ENCODE measurements at regions not wholly inside any gene's neighbourhood (a gene's known extent, or its start where the extent isn't known, plus 50 kb on each side); places are given as distances from the start of the nearest gene placed in this dataset.

DNA sequence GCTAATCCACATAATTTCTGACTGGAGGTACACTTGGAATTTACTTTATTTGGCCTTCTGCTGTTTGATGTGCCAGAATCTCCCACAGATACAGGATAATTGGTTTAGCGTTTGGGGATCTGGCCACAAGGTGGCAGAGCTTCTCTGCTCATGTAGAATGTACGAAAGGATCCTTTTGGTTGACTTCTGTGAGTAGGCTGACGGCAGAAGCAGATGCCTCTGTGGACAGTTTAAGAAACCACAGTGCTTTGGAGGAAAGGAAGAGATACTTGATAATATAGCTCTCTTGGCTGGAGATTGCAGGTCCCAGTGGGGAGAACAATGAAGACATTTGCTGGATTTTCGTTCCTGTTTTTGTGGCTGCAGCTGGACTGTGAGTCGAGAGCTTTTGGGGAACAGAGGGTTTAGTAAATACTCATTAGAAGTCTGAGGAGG, 75.3 kb upstream of the OR4E1 start:
- Histone ChIP-seq H3K27me3 (no peaks in the 10 kb centered on the region), H3K9me3 (replicated peaks in 1 of 3) (no peaks in the 10 kb centered on the region), H3K4me3 (no peak overlapping the region), H3K4me1 (replicated peaks in 1 of 2) (no peaks in the 10 kb centered on the region), H3K36me3 (replicated peaks in 1 of 2) (no peaks in the 10 kb centered on the region), H3K27ac (no peak overlapping the region)
- peak in 2 of 7 donors; percentile 4 to 24 for DNase-seq
- WGBS, 4 donors: 15 to 22% (median 17%) methylated on average over 5 of the region's 5 CpGs
- TF ChIP-seq POLR2A (IDR thresholded peaks at IDR 0.05): no peak
- TF ChIP-seq, protein P1, sequence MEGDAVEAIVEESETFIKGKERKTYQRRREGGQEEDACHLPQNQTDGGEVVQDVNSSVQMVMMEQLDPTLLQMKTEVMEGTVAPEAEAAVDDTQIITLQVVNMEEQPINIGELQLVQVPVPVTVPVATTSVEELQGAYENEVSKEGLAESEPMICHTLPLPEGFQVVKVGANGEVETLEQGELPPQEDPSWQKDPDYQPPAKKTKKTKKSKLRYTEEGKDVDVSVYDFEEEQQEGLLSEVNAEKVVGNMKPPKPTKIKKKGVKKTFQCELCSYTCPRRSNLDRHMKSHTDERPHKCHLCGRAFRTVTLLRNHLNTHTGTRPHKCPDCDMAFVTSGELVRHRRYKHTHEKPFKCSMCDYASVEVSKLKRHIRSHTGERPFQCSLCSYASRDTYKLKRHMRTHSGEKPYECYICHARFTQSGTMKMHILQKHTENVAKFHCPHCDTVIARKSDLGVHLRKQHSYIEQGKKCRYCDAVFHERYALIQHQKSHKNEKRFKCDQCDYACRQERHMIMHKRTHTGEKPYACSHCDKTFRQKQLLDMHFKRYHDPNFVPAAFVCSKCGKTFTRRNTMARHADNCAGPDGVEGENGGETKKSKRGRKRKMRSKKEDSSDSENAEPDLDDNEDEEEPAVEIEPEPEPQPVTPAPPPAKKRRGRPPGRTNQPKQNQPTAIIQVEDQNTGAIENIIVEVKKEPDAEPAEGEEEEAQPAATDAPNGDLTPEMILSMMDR (IDR thresholded peaks at IDR 0.05): peak in 2 of 6 experiments; percentile 27 to 40
- intact Hi-C loops (cut with DNase I): no loop called here

DNA sequence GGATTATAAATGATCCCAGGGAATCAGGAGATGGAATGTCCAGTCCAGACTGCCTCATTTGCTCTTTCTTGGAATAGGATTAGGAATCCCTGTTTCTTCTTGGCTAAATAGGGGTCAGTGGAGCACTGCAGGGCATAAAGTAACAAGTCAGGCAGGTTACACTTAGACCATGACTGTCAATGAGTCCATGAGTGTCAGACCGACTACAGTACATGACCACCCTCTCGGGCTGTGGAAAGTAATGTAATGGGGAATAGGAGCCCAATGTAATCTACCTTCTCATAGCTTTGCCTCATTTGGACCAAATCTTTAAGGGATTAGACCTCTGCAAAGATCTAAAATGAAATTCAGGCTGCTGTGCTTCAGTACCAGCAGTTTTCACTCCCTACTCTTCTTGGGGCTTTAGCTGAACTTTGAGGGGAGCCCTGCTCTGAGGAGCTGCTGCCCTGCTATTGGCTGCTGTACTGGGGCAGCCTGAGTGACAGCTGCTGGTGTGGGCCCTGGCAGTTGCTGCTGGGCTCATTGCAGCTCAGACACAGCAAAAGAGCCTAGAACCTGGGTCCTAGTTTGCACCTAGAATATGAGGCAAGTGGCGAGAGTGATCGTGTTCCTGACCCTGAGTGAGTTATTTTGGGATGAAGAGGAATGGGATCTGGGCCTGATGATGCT, 62.2 kb upstream of the OR4E1 start:
- no peak overlapping the region for H3K27ac ChIP-seq
- no peaks in the 10 kb centered on the region for H3K4me1 ChIP-seq (replicated peaks in 1 of 2)
- no peak for DNase-seq
- intact Hi-C loops (cut with DNase I): no loop called here
- no peaks in the 10 kb centered on the region for H3K27me3 ChIP-seq
- H3K4me3 ChIP-seq: no peak overlapping the region
- no peaks in the 10 kb centered on the region for H3K9me3 ChIP-seq (replicated peaks in 1 of 3)
- WGBS, 4 donors: 55 to 71% (median 63%) methylated on average over 2 to 4 of the region's 4 CpGs
- no peak for TF ChIP-seq POLR2A (IDR thresholded peaks at IDR 0.05)
- TF ChIP-seq, protein P1 (IDR thresholded peaks at IDR 0.05): no peak
- no peaks in the 10 kb centered on the region for H3K36me3 ChIP-seq (replicated peaks in 1 of 2)

DNA sequence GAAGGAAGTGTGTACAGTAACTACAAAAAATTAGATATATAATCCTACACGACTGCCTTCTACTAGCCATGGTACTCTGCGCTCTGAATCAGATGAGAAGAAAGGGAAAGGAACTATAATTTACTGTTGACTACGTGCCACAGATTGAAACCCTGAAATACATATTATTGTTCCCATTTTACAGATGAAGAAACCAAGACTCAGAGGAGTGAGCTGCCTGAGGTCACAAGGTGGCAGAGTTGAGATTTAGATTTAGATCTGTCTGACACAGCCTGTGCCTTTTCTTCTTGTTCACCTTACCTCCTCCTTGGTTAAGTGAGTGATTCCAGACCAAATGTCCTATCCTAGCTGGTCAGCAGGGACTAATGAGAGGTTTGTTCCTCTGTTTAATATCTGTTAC, 61.6 kb upstream of the OR4E1 start:
- DNase-seq: no peak
- WGBS, 4 donors: 49 to 71% (median 69%) methylated on average over 3 of the region's 3 CpGs
- H3K27ac ChIP-seq: no peak overlapping the region
- TF ChIP-seq, protein P1 (IDR thresholded peaks at IDR 0.05): no peak
- TF ChIP-seq POLR2A (IDR thresholded peaks at IDR 0.05): no peak
- H3K27me3 ChIP-seq: no peaks in the 10 kb centered on the region
- intact Hi-C loops (cut with DNase I): no loop called here
- no peak overlapping the region for H3K4me3 ChIP-seq
- H3K4me1 ChIP-seq (replicated peaks in 1 of 2): no peaks in the 10 kb centered on the region
- no peaks in the 10 kb centered on the region for H3K9me3 ChIP-seq (replicated peaks in 1 of 3)
- H3K36me3 ChIP-seq (replicated peaks in 1 of 2): no peaks in the 10 kb centered on the region

DNA sequence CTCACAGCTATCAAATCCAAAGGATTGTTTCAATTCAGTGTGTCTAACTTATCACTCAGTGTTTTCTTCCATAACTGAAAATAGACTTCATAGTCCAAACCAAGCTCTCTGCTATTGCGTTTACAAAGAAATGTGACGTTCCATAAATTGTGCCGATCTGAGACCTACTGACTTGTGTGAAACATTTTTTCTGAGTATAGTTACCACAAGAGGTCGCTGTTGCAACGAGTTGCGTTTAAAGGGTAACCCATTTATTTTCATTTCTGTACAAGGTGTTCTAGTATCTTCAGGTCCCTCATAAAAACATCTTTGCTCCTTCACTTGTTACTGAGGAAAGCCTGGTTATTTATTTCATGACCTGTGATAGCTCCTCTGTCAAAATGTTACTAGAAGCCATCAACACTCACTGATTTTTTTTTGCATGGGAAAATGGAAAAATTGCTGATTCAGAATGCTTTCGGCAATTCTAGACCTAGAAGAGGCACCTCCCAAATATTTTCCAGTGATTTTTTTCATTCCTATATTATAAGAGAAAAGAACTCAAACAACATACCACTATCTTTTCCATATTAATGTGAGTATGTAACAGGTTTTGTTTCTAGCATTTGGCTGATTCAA, 60.9 kb upstream of the OR4E1 start:
- Histone ChIP-seq H3K9me3 (replicated peaks in 1 of 3) (no peaks in the 10 kb centered on the region), H3K36me3 (replicated peaks in 1 of 2) (no peaks in the 10 kb centered on the region), H3K27me3 (no peaks in the 10 kb centered on the region), H3K4me1 (replicated peaks in 1 of 2) (no peaks in the 10 kb centered on the region), H3K4me3 (no peak overlapping the region), H3K27ac (no peak overlapping the region)
- DNase-seq: peak in 1 of 7 donors; percentile 1
- no peak for TF ChIP-seq POLR2A (IDR thresholded peaks at IDR 0.05)
- TF ChIP-seq, protein P1 (IDR thresholded peaks at IDR 0.05): peak in 2 of 6 experiments; percentile 29 to 44
- WGBS, 4 donors: 12 to 20% (median 15%) methylated on average over 7 of the region's 7 CpGs
- intact Hi-C loops (cut with DNase I): no loop called here

Measured in adrenal gland (tissue), 9 donors.